ENCODE measurements at regions not wholly inside any gene's neighbourhood (a gene's known extent, or its start where the extent isn't known, plus 50 kb on each side); places are given as distances from the start of the nearest gene placed in this dataset.

GRCh38 chr13:37357548-37357947 lies 241.0 kb downstream of the POSTN start:
- ATAC-seq, result no peak

- no peak for ATAC-seq
Measured at GRCh38 chr13:37353911-37354310, 244.7 kb downstream of the POSTN start.

- no peak for ATAC-seq
Measured at GRCh38 chr13:37351211-37351610, 245.7 kb upstream of the CSNK1A1L start.

GRCh38 chr13:37349916-37350315 lies 244.5 kb upstream of the CSNK1A1L start:
- ATAC-seq, result no peak

GRCh38 chr13:37348916-37349643 lies 243.6 kb upstream of the CSNK1A1L start:
- ATAC-seq, result no peak

GRCh38 chr13:37345869-37346268 lies 240.4 kb upstream of the CSNK1A1L start:
- ATAC-seq, result no peak

- no peak for ATAC-seq
Measured at GRCh38 chr13:37345391-37345790, 239.9 kb upstream of the CSNK1A1L start.

- ATAC-seq, result no peak
Measured at GRCh38 chr13:37344056-37344455, 238.6 kb upstream of the CSNK1A1L start.

GRCh38 chr13:37342205-37342604 lies 236.7 kb upstream of the CSNK1A1L start:
- ATAC-seq, result no peak

GRCh38 chr13:37340901-37341670 lies 235.6 kb upstream of the CSNK1A1L start:
- ATAC-seq, result no peak

GRCh38 chr13:37339386-37339735 lies 233.9 kb upstream of the CSNK1A1L start:
- ATAC-seq, result no peak

- no peak for ATAC-seq
Measured at GRCh38 chr13:37338726-37339385, 233.4 kb upstream of the CSNK1A1L start.

- ATAC-seq, result no peak
Measured at GRCh38 chr13:37326334-37326733, 220.9 kb upstream of the CSNK1A1L start.

- no peak for ATAC-seq
Measured at GRCh38 chr13:37319031-37319443, 213.6 kb upstream of the CSNK1A1L start.

- no peak for ATAC-seq
Measured at GRCh38 chr13:37316935-37317334, 211.5 kb upstream of the CSNK1A1L start.

- peak; percentile 53 for ATAC-seq
Measured at GRCh38 chr13:37313372-37313771, 207.9 kb upstream of the CSNK1A1L start.

GRCh38 chr13:37306778-37307544 lies 201.5 kb upstream of the CSNK1A1L start:
- ATAC-seq, result peak; percentile 84

GRCh38 chr13:37303606-37304005 lies 198.1 kb upstream of the CSNK1A1L start:
- ATAC-seq, result peak; percentile 59

- no peak for ATAC-seq
Measured at GRCh38 chr13:37302686-37303085, 197.2 kb upstream of the CSNK1A1L start.

- no peak for ATAC-seq
Measured at GRCh38 chr13:37295573-37295972, 190.1 kb upstream of the CSNK1A1L start.

- peak; percentile 83 for ATAC-seq
Measured at GRCh38 chr13:37295071-37295470, 189.6 kb upstream of the CSNK1A1L start.

- no peak for ATAC-seq
Measured at GRCh38 chr13:37294472-37294871, 189.0 kb upstream of the CSNK1A1L start.

GRCh38 chr13:37293295-37293694 lies 187.8 kb upstream of the CSNK1A1L start:
- ATAC-seq, result no peak

Measured in esophagus mucosa (tissue), 1 donor.